GM21529 (cell line): ENCODE measurements at regions not wholly inside any gene's neighbourhood (a gene's known extent, or its start where the extent isn't known, plus 50 kb on each side); places are given as distances from the start of the nearest gene placed in this dataset.
"Not testable (repeated sequence)": the region's sequence is repeated elsewhere in the genome, so short reads cannot be mapped to it uniquely, and the experiment has no call there.

ENCODE experiments used
- ATAC-seq: cut with Tn5 transposase; IDR thresholded peaks from one replicate; pipeline ENCODE4 v1.9.1; 2021; ENCODE audit not compliant: unreplicated experiment

GRCh38 chr2:2730301-2730833, 399.3 kb upstream of the MYT1L start:
- ATAC-seq = no peak

- ATAC-seq = no peak
These were observed 398.2 kb upstream of the MYT1L start for GRCh38 chr2:2729246-2729645.

- ATAC-seq = no peak
These were observed 397.6 kb upstream of the MYT1L start for GRCh38 chr2:2728635-2729034.

- no peak for ATAC-seq
These were observed 396.9 kb upstream of the MYT1L start for GRCh38 chr2:2727876-2728511.

GRCh38 chr2:2726163-2726562, 395.1 kb upstream of the MYT1L start:
- ATAC-seq = no peak

GRCh38 chr2:2723064-2723463, 392.0 kb upstream of the MYT1L start:
- ATAC-seq = no peak

- no peak for ATAC-seq
These were observed 390.3 kb upstream of the MYT1L start for GRCh38 chr2:2721296-2721835.

GRCh38 chr2:2720806-2721205, 389.7 kb upstream of the MYT1L start:
- ATAC-seq = not testable (repeated sequence)

- no peak for ATAC-seq
These were observed 389.3 kb upstream of the MYT1L start for GRCh38 chr2:2720351-2720750.

- ATAC-seq = no peak
These were observed 388.7 kb upstream of the MYT1L start for GRCh38 chr2:2719781-2720180.

- ATAC-seq = no peak
These were observed 387.9 kb upstream of the MYT1L start for GRCh38 chr2:2719015-2719414.

- ATAC-seq = no peak
These were observed 386.3 kb upstream of the MYT1L start for GRCh38 chr2:2717406-2717805.

- no peak for ATAC-seq
These were observed 385.7 kb upstream of the MYT1L start for GRCh38 chr2:2716771-2717170.

GRCh38 chr2:2715036-2715818, 384.2 kb upstream of the MYT1L start:
- ATAC-seq = no peak

- ATAC-seq = no peak
These were observed 383.3 kb upstream of the MYT1L start for GRCh38 chr2:2714408-2714807.

- no peak for ATAC-seq
These were observed 378.3 kb upstream of the MYT1L start for GRCh38 chr2:2709431-2709770.

- no peak for ATAC-seq
These were observed 377.7 kb upstream of the MYT1L start for GRCh38 chr2:2708575-2709430.

- ATAC-seq = no peak
These were observed 376.3 kb upstream of the MYT1L start for GRCh38 chr2:2707206-2707991.

GRCh38 chr2:2706306-2706705, 375.2 kb upstream of the MYT1L start:
- ATAC-seq = no peak

- no peak for ATAC-seq
These were observed 374.8 kb upstream of the MYT1L start for GRCh38 chr2:2705871-2706270.
